ENCODE measurements at regions not wholly inside any gene's neighbourhood (a gene's known extent, or its start where the extent isn't known, plus 50 kb on each side); places are given as distances from the start of the nearest gene placed in this dataset.

DNA sequence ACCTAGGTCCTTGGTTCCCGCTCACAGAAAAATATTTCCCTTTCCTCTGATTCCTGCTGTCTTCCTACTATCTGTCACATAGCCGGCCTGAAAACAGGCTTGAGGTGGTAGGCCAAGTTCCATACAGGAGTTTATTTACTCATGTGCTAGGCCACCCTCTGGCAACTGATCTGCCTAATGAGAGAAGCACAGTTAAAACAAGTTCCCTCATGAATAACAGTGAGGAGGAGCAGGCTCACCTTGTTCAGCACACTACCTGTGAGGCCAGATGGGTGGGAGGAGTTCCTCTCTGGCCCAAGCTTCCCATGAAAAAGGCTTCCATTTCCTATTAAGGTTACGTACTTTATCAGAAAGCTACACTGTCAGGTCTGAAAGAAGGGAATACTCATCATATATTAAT lies 206.0 kb downstream of the MYRFL start:
- no peak overlapping the region for H3K4me3 ChIP-seq
- WGBS: 57% methylated on average over 3 of the region's 3 CpGs
- DNase-seq (ENCODE audit: low spot score): no peak
- H3K27ac ChIP-seq: no peak overlapping the region
- TF ChIP-seq POLR2A (IDR thresholded peaks at IDR 0.05): no peak
- TF ChIP-seq, protein P1, sequence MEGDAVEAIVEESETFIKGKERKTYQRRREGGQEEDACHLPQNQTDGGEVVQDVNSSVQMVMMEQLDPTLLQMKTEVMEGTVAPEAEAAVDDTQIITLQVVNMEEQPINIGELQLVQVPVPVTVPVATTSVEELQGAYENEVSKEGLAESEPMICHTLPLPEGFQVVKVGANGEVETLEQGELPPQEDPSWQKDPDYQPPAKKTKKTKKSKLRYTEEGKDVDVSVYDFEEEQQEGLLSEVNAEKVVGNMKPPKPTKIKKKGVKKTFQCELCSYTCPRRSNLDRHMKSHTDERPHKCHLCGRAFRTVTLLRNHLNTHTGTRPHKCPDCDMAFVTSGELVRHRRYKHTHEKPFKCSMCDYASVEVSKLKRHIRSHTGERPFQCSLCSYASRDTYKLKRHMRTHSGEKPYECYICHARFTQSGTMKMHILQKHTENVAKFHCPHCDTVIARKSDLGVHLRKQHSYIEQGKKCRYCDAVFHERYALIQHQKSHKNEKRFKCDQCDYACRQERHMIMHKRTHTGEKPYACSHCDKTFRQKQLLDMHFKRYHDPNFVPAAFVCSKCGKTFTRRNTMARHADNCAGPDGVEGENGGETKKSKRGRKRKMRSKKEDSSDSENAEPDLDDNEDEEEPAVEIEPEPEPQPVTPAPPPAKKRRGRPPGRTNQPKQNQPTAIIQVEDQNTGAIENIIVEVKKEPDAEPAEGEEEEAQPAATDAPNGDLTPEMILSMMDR (IDR thresholded peaks at IDR 0.05): no peak
- TF ChIP-seq POLR2AphosphoS5 (IDR thresholded peaks at IDR 0.05): no peak
- H3K36me3 ChIP-seq: no peaks in the 10 kb centered on the region
- no peaks in the 10 kb centered on the region for H3K4me1 ChIP-seq (replicated peaks)
- intact Hi-C loops (cut with DNase I): no loop called here
- H3K27me3 ChIP-seq (replicated peaks; ENCODE audit: insufficient read depth): no peaks in the 10 kb centered on the region
- H3K9me3 ChIP-seq: no peaks in the 10 kb centered on the region

DNA sequence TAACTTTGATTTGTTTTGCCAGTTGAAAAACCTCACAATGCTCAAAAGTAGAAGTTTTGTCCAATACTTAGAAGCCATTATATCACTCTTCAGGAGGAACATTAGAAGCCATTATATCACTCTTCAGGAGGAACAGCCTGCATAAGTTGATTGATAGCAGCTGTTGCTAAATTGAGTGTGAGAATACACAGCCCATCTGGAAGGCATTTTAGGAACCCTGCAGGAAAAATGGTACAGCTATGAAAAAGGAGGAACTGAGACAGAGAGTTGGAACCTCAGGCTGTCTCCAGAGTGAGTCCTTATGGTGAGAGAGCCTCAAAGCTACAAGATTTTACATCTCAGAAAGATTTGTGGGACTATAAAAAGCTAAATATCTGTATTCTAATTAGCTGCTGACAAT lies 207.0 kb downstream of the MYRFL start:
- intact Hi-C loops (cut with DNase I): no loop called here
- Histone ChIP-seq H3K4me1 (replicated peaks) (no peaks in the 10 kb centered on the region), H3K4me3 (no peak overlapping the region), H3K27me3 (replicated peaks; ENCODE audit: insufficient read depth) (no peaks in the 10 kb centered on the region), H3K27ac (no peak overlapping the region), H3K9me3 (no peaks in the 10 kb centered on the region), H3K36me3 (no peaks in the 10 kb centered on the region)
- DNase-seq (ENCODE audit: low spot score): no peak
- no peak for TF ChIP-seq POLR2A (IDR thresholded peaks at IDR 0.05)
- TF ChIP-seq, protein P1 (IDR thresholded peaks at IDR 0.05): no peak
- no peak for TF ChIP-seq POLR2AphosphoS5 (IDR thresholded peaks at IDR 0.05)

DNA sequence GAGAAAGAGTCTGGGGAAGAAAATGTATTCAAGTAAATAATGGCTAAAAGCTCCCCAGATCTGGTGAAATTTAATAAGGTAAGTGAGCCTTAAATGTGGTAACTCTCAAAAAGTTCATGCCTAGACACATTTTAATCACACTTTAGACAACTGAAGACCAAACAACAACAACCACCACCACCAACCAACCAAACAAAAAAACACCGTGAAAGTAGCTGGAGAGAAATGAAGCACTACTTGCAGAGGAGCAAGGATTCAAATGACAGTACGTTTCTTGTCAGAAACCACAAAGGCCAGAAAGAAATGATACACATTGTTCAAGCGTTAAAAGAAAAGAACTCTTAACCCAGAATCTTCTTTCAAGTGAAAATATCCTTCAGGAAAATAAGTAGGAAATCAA lies 208.3 kb downstream of the MYRFL start:
- no peak overlapping the region for H3K4me3 ChIP-seq
- H3K27ac ChIP-seq: no peak overlapping the region
- H3K36me3 ChIP-seq: no peaks in the 10 kb centered on the region
- no peaks in the 10 kb centered on the region for H3K4me1 ChIP-seq (replicated peaks)
- DNase-seq (ENCODE audit: low spot score): no peak
- H3K9me3 ChIP-seq: no peaks in the 10 kb centered on the region
- TF ChIP-seq POLR2A (IDR thresholded peaks at IDR 0.05) (no peak), POLR2AphosphoS5 (IDR thresholded peaks at IDR 0.05) (no peak)
- TF ChIP-seq, protein P1 (IDR thresholded peaks at IDR 0.05): no peak
- intact Hi-C loops (cut with DNase I): no loop called here
- 85% methylated on average over 3 of the region's 3 CpGs for whole genome bisulfite sequencing
- H3K27me3 ChIP-seq (replicated peaks; ENCODE audit: insufficient read depth): no peaks in the 10 kb centered on the region

- WGBS: 80% methylated on average over 2 of the region's 2 CpGs
These were observed 203.1 kb upstream of the CNOT2 start for GRCh38 chr12:70040141-70040540.

GRCh38 chr12:70042675-70043074 lies 200.6 kb upstream of the CNOT2 start:
- TF ChIP-seq POLR2AphosphoS5 (IDR thresholded peaks at IDR 0.05) (no peak), POLR2A (IDR thresholded peaks at IDR 0.05) (no peak)
- no peaks in the 10 kb centered on the region for H3K4me1 ChIP-seq (replicated peaks)
- H3K36me3 ChIP-seq: no peaks in the 10 kb centered on the region
- no peak for DNase-seq (ENCODE audit: low spot score)
- H3K27me3 ChIP-seq (replicated peaks; ENCODE audit: insufficient read depth): no peaks in the 10 kb centered on the region
- H3K27ac ChIP-seq: no peak overlapping the region
- intact Hi-C loops (cut with DNase I): no loop called here
- H3K4me3 ChIP-seq: no peak overlapping the region
- H3K9me3 ChIP-seq: no peaks in the 10 kb centered on the region
- WGBS: 55% methylated on average over 6 of the region's 6 CpGs

More at GRCh38 chr12:70040141-70040540, 203.1 kb upstream of the CNOT2 start:
- DNase-seq (ENCODE audit: low spot score): no peak
- TF ChIP-seq POLR2A (IDR thresholded peaks at IDR 0.05): no peak
- TF ChIP-seq POLR2AphosphoS5 (IDR thresholded peaks at IDR 0.05): no peak
- TF ChIP-seq, protein P1 (IDR thresholded peaks at IDR 0.05): no peak
- no peak overlapping the region for H3K4me3 ChIP-seq
- H3K9me3 ChIP-seq: no peaks in the 10 kb centered on the region
- H3K27ac ChIP-seq: no peak overlapping the region
- H3K36me3 ChIP-seq: no peaks in the 10 kb centered on the region
- H3K27me3 ChIP-seq (replicated peaks; ENCODE audit: insufficient read depth): no peaks in the 10 kb centered on the region
- intact Hi-C loops (cut with DNase I): no loop called here
- no peaks in the 10 kb centered on the region for H3K4me1 ChIP-seq (replicated peaks)

All from prostate gland (tissue), 2 donors.